Right renal pelvis (tissue), 4 donors: ENCODE measurements at regions not wholly inside any gene's neighbourhood (a gene's known extent, or its start where the extent isn't known, plus 50 kb on each side); places are given as distances from the start of the nearest gene placed in this dataset.
"Not testable (repeated sequence)": the region's sequence is repeated elsewhere in the genome, so short reads cannot be mapped to it uniquely, and the experiment has no call there.

Experiments used
- DNase-seq, 4 donors: peaks; one replicate each; pipeline ENCODE4 v3.0.0-alpha.2; 2013; ENCODE audit warnings: low read depth in 4 of 4, low spot score in 3 of 4, missing footprints in 1 of 4

DNA sequence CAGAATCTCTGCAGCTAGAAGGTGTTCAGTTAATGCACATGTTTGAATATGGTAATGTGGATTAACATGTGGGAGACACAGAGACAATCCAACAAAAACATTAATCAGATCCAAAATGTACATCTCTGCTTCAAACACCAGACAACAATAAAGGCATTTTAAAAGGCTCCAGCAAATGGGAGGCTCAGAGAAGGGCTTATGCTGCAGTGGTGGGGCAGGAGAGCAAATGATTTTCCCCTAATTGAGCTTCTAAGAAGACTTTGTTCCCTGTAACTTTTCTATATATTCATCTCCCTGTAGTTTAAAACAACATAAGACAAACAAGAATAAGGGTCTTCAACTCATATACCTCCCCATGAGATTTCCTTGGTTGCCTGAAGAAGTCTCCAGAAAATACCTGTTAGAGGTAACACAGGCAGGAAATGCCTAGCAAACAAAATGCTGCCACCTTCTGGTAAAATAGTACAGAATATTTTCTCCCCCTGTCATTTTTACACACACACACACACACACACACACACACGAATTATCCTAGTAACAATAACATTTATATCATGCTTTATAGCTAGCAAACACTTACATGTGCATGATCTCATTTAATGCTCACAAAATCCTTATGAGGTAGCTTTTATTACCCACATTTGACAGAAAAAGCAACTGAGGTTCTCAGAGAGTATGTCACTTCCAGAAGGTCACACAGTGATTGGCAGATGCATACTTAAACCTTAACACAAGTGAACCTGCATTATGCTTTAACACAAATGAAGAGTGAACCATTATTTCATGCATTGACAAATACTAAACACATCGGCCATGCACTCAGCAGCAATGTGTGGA, 123.4 kb upstream of the MB21D2 start:
- DNase-seq = no peak

DNA sequence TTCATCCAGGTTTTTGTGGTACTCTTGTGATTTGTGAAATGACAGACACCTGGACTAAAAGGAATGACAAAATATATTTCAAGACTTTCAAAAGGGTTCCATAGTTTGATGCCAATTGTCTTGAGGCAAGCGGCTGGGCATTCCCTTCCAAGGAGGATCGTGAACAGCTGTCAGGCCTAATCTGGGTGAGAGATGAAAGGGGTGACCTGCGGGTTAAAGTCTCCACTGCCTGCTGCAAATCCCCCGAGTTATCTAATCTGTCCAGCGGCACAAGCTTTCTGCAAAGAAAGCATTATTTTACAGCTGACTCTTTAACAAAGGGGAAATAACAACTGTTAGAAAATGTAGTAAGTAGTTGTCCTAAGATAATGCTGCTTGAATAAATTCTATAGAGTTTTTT, 128.7 kb upstream of the MB21D2 start:
- DNase-seq = no peak

DNA sequence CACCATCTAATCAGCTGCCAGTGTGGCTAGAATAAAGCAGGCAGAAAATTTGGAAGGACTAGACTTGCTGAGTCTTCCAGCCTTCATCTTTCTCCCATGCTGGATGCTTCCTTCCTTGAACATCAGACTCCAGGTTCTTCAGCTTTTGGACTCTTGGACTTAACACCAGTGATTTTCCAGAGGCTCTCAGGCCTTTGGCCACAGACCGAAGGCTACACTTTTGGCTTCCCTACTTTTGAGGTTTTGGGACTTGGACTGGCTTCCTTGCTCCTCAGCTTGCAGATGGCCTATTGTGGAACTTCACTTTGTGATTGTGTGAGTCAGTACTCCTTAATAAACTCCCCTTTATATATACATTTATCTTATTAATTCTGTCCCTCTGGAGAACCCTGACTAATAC, 129.8 kb upstream of the MB21D2 start:
- DNase-seq = not testable (repeated sequence)

DNA sequence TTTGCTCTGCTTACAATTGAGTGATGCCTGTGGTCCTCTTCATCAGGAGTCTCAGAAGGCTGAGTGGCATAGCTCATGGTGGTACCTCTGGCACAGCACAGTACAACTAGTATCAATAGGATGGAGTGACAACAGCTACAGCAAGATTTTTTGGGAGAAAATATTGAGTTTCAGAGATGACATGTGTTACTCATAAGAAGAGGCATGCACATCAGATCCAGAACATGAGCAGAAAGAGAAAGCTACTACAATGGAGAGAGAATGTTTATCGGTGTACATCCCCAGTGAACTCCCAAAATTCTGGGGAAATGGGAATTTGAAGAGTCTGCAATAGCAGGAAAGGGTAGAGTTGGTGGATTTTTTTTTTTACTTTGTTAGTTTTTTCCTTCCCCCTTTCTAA, 130.5 kb upstream of the MB21D2 start:
- DNase-seq = no peak

DNA sequence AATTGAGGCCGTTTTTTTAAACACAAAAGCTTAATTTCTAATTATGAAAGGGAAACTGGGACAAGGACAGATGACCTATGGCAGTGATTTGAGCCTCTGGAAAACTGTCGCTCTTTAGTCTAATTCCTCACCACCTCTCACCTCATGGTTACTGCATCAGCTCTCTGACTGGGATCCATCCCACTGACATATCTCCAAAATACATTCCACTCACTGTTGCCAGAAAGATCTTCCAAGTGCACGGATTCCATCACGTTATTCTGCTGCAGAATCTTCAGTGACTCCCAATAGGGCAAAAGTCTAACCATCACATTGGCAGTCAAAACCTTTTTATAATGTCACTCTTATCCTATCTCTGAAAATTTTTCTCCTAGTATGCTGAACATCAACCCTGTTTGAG, 132.3 kb upstream of the MB21D2 start:
- DNase-seq = no peak

DNA sequence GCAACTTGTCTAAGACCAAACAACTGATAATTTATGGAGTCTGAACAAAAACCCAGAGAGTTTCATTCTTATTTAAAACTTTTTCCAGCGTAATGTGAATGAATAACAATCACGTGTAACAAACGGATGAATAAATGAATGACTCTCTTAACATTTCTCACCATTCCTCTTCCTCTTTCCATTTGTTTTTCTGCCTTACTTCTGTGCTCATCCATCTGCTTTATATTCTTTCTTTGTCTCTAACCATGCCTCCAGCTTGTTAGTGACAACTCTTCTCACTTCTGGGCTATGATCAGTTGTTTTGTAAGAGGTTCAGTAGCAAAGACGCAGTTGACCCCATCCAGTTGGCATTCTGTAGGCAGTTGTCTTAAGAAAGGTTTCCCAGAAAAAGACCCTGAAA, 133.7 kb upstream of the MB21D2 start:
- no peak for DNase-seq

DNA sequence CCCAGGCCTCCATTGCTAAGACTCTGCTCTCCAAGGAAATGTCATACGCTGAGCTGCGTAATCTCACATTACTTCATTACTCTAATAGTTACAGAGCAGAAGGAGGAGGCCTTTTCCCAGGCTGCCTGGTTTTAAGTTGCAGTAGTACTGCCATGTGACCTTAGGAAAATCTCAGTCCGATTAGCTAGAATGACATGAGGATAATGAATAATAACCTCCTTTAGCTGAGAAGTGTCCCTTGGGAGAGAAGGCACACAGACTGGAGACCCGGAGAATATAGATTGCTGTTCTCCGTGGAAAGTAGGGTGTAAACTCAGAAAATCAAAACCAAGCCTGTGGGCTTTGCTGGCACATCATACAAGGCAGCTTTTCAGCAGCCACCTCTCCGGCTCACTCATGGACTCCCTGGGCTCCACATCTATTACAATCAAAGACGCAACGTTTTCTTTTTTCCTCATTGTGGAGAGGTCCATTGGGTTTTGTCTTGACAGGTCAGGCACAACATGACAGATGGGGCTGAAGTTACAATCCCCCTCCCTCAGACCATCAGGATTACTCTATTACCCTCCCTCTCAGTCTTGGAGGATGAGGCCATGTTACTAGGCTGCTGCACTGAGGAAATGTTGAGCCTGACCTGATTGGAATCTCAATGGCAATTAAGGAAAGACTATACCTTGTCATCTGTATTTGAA, 134.8 kb upstream of the MB21D2 start:
- DNase-seq = no peak

DNA sequence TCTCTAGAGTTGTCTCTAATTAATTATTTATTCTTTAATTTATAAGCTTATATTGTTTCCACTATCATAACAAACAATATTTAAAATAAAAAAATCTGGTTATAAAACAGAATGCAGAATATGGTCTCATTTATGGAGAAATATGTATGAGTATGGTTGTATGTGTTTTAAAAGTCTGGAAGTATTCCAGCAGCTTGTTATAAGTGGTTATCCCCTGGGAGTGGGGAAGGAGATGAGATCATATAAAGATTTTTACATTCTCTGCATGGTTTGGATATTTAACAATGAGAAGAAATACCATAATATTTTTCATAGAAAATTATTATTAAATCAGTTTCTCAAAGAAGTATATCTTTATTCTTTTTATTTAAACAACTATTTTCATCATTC, 135.4 kb upstream of the MB21D2 start:
- no peak for DNase-seq

DNA sequence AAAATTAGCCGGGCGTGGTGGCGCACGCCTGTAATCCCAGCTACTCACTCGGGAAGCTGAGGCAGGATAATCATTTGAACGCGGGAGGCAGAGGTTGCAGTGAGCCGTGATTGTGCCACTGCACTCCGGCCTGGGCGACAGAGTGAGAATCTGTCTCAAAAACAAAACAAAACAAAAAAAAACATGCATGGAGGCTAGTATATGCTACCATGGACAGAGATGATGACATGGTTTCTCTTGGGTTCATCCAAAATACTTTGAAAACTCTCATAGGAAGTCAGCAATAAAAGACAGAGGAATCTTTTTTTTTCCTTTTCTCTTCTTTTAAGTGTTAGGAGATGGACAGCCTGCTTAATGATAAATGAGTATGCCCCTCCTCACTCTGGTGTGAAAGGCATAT, 137.7 kb upstream of the MB21D2 start:
- DNase-seq = no peak

DNA sequence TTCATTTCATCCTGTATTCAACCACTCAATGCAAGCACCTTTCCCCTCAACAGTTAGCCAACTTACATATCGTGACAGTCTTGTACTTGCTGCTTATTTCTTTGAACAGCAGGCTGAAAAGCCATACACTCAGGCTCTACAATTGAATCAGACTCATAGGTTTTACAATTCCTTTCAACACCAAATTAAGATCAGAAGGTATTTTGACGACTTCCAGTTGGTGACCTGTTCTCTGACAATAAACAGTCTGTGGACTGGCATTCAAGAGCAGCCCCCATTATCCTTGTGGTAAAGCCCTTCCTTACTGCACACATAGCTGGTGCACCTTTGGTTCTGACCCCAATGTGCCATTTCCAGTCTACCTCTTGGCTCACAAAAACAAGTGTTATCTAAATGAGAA, 140.0 kb upstream of the MB21D2 start:
- DNase-seq = no peak

DNA sequence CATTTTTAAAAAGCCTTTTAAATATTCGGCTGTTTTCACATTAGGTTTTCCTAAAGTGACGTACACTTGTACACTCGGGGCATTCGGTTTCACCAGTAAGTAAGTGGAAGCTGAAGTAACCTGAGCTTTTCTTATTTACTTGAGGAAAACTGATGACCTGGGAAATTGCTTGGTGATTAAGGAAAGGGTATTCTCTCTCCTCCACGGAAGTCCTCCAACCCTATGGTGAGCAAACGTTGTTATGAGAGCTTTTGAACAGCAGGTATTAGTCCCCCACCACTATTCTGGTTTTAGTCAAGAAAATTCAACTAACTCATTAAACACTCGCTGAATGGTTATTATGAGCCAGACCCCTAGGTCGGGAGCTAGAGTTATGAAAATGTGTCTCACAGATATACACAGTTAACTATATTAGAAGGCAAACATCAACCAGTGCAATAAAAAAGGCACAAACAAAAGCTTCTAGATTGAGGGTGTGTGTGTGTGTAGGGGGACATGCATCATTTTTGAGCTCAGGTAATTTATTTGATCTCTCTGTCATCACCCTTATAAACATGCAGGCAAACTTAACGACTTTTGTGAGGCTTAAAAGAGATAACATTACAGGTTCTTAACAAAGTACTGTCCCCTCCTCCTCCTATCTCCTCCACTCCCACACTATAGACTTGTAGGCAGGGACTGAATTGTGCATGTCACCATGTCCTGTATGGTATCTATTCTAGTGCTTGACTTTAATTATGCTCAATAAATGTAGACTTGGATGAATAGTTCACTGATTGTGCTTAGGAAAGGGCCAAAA, 143.3 kb upstream of the MB21D2 start:
- no peak for DNase-seq

DNA sequence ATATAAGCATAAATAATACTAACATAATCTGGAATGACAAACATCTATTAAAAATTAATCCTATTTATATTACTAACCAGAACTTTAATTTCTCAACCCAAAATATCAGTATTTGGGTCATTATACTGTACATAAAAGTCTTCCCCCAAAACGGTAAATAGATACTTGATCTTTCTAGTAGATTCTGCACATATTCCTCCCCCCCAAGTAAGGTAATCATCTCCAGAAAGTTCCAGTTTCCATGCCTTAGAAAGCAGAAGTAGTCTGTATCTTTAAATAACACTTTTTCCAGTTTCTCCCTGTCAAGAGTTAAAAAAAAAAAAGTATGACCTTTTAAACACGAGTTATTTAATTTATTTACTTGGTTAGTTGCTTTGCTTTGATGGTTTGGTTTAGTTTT, 150.7 kb upstream of the MB21D2 start:
- DNase-seq = no peak

DNA sequence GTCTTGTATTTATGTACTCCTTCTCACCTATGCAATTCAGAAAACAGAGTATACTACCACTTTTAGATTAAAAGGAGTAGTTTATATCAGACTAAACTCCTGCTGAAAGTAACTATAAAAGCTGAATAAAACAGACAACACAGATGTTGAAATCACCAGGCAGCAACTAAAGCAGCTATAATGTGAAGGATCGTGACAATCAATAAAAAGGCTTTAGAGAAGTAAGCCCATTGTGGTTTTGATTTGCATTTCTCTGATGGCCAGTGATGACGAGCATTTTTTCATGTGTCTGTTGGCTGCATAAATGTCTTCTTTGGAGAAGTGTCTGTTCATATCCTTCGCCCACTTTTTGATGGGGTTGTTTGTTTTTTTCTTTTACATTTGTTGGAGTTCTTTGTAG, 152.1 kb upstream of the MB21D2 start:
- DNase-seq = not testable (repeated sequence)

DNA sequence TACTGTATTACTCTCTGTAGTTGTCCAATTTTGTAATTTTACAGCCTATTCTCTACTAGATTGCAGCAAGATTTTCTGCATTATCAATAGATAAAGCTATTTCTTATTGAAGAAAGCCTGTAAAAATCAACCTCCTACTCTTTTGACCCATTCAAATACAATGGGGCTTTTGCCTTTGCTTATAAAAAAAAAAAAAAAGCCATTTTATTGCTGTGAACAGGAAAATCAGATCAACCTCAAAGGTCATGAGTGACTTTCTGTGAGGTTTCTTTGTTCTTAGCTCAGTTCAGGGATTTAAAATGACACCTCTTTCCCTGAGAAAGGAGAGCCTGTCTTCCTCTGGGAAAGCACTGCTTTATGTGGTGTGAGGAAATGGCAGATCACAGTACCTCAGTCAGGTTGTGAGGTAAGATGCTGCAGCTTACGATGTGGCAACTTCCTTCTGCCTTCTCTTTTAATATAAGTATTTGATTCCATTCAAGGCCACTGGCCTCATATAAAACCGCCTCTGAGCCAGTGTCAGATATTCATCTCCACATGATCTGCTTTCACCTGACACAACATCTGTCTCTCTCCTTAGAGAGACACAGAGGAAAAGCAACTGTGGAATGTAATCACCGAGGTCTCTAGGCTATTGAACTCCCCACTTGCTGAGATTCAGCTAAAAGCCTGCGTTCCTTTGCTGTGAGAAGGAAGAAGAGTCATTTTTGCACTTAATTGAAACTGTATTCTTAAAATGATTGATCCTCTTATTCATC, 161.5 kb upstream of the MB21D2 start:
- DNase-seq = no peak

DNA sequence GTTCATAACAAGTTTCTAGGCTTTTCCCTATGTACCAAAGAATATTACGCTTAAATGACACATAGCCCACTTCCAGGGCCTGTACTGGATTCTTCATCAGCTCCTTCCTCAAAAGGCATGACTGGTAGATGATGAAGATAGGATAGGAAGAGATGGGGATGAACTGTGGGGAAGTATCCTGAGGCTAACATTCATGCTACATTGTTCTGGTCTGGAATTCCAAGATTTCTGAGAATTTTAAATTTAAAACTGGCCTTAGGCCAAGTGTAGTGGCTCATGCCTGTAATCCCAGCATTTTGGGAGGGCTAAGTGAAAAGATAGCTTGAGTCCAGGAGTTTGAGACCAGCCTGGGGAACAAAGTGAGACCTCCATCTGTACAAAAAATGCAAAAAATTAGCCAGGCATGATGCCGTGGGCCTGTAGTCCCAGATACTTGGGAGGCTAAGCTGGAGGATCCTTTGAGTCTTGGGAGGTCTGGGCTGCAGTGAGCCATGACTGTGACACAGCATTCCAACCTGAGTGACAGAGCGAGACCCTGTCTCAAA, 160.1 kb upstream of the PLAAT1 start:
- no peak for DNase-seq

DNA sequence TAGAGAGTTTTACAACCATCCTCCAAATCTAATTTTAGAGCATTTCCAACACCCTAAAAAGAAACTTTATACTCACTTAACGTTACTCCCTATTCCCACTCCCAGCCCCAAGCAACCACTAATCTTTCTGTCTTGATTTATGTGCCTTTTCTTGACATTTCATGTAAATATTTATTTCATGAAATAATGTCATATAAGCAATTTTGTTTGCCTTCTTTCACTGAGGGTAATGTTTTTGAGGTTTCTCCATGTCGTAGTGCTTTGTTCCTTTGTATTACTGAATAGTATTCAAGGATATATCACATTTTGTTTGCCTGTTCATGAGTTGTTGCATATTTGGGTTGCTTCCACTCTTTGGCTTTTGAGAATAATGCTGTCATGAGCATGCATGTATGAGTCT, 155.4 kb upstream of the PLAAT1 start:
- DNase-seq = no peak

DNA sequence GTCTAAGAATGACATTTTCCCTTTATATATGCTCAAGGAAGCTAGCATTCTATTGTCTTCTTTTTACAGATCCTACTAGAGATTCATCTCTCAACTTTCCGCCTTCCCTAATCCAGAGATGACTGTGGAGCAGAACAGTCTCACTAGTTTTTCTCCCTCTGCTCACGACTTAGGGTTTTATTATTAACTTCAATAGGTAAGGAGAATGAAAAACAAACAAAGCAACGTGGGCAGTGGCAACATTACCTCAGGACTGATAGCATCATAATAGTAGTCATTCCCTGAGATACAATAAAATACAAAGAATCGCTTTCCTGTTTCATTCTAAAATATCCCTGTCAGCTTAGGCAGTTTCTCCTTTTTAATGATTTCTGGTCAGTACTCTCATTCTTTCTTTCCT, 154.3 kb upstream of the PLAAT1 start:
- no peak for DNase-seq

DNA sequence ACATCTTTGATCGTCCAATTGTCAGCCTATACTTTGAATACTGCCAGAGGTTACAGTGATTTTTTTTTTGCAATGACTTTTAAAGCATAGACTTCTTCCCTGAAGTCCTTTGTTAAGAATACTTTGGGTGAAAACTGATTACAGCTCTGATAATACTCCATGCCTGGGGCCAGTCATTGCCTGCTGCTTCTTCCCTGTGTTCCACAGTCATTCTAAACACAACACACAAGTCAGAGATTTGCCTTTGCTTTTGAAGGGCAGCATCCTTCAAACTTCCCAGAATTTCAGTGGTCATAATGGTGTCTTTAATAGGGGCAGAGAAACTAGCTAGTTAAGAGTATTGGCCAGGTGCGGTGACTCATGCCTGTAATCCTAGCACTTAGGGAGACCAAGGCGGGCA, 153.7 kb upstream of the PLAAT1 start:
- DNase-seq = no peak

DNA sequence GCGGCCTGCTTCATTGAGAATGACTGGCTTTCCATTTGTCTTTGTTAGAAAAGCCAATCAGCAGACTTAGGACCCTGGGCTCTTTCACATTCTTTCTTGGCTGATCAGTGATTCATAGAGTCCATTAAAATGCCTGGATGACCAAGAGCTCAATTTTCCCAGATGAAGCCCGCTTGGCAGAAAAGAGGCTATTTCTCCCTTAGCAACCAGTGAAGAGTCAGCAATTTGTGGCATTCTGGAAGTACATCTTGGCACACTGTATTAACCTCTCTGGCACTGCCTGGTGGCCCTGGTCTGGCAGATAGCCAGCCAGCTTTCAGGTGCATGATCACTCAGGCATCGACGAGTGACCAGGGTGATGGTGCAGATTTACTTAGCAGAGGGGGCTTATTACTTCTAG, 145.7 kb upstream of the PLAAT1 start:
- peak in 1 of 4 donors; percentile 14 for DNase-seq

DNA sequence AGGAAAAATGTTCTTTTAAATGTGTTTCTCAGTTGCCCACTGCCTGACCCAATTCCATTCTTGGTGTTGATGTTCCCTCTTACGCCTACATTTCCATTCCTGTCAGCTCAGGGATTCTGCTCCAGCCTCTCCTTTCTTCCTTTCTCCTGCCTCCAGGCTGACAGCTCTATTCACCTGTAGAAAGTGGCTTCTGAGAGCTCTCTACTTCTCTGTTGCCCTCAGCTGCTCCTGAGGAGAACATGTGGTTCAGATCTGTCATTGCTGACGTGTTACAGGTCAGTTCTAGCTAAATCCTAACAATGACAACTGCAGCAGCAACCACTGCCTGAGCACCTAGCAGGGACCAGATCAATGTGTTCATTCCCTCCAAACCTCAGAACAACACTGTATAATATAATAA, 144.9 kb upstream of the PLAAT1 start:
- DNase-seq = no peak
